Heart right ventricle (tissue), 16 donors: ENCODE measurements at regions not wholly inside any gene's neighbourhood (a gene's known extent, or its start where the extent isn't known, plus 50 kb on each side); places are given as distances from the start of the nearest gene placed in this dataset.

Source experiments
- ATAC-seq, 8 donors: fragments of 200-7000 bp; cut with Tn5 transposase; one replicate each; pipeline ENCODE4 v1.9.1; 2020; ENCODE audit warnings: mild to moderate bottlenecking in 8 of 8, moderate library complexity in 8 of 8, moderate number of reproducible peaks in 1 of 8
- DNase-seq, 2 donors: peaks; one replicate each; pipeline ENCODE4 v3.0.0-alpha.2; 2020
- H3K27ac ChIP-seq, 10 donors: fragments of 200-600 bp; sonication (generic) in 2 of 10; one replicate each; pipeline versions ENCODE4 v1.5.0 to v1.8.0; 2020 to 2022; ENCODE audit warnings: mild to moderate bottlenecking in 3 of 10
- H3K27me3 ChIP-seq, 7 donors: fragments of 200-600 bp; one replicate each; pipeline ENCODE4 v1.8.0; 2021 to 2022; ENCODE audit warnings: mild to moderate bottlenecking in 2 of 7
- H3K36me3 ChIP-seq, 9 donors: fragments of 200-600 bp; sonication (generic) in 1 of 9; one replicate each; pipeline versions ENCODE4 v1.5.0 to v1.8.0; 2020 to 2022; ENCODE audit warnings: mild to moderate bottlenecking in 2 of 9
- H3K4me1 ChIP-seq, 9 donors: fragments of 200-600 bp; sonication (generic) in 1 of 9; one replicate each; pipeline versions ENCODE4 v1.5.0 to v1.8.0; 2020 to 2022; ENCODE audit warnings: mild to moderate bottlenecking in 4 of 9
- H3K4me3 ChIP-seq, 10 donors: fragments of 200-600 bp; sonication (generic) in 2 of 10; one replicate each; pipeline versions ENCODE4 v1.5.0 to v1.8.0; 2020 to 2022; ENCODE audit warnings: mild to moderate bottlenecking in 7 of 10, moderate library complexity in 2 of 10
- H3K9me3 ChIP-seq, 11 donors: fragments of 200-600 bp in 10 of 11; sonication (generic) in 2 of 11; one replicate each; pipeline versions ENCODE4 v1.5.0 to v1.8.0; 2013 to 2022; ENCODE audit warnings: mild to moderate bottlenecking in 2 of 11, control low read depth in 1 of 11, moderate library complexity in 1 of 11
- CTCF ChIP-seq, 9 donors: fragments of 200-600 bp; sonication (generic) in 2 of 9; IDR thresholded peaks; one replicate each; pipeline versions ENCODE4 v1.5.0 to v1.8.0; 2021 to 2022; ENCODE audit warnings: antibody characterized with exemption in 9 of 9, mild to moderate bottlenecking in 5 of 9, moderate library complexity in 1 of 9
- WGBS, 2 donors: extraction: QIAGEN DNeasy Blood & Tissue Kit; methylation state at CpG; one replicate each; pipeline ENCODE4 v1.1.7; 2013; ENCODE audit warnings: inconsistent platforms in 1 of 2; 5-methylcytosine and 5-hydroxymethylcytosine counted together
- intact Hi-C, 10 donors: fragments of 100-400 bp; cut with DNase I; formaldehyde crosslinking; loops; one replicate each; pipeline versions ENCODE4 v1.11.1 to v1.14.2; 2022
- donor health status: Arrhythmogenic right ventricular cardiomyopathy.
- donor health status: ischemic (EF 13 %, LVEDD 7.1; RV severe dilation, severe dysfunction).
- donor health status: healthy with polysubstance abuse.
- donor health status: DM: no; HTN: yes; CAD: no.
- donor health status: DM: no; HTN: no; CAD: no.
- donor health status: ischemic (EF 25% LVEDD 6.9; RV normal size, moderate dysfunction).
- donor health status: ischemic (EF 25% LVEDD 5.7; RV mildly dilated, moderate dysfunction).
- donor health status: healthy.
- donor health status: DM: yes; HTN: yes; CAD: no.
- donor health status: Ischemic cardiomyopathy.
- donor health status: ischemic (EF 35%, LVEDD 5.7; RV mildly dilated, moderate dysfunction).
- donor health status: nonischemic (EF 11% LVEDD 7.7; RV severe dilation, severe dysfunction).
- donor health status: DM: yes; HTN: yes; CAD: no.
- donor health status: PGD.
- donor health status: ischemic (EF 29% LVEDD 5.4; RV normal size, mild dysfunction).
- donor health status: nonischemic (EF 23%, LVEDD 6.1; RV moderate dilation, normal function).

- no peaks in the 10 kb centered on the region for H3K36me3 ChIP-seq
- TF ChIP-seq CTCF (IDR thresholded peaks at IDR 0.05), result no peak
- ATAC-seq, result no peak
- no peak overlapping the region for H3K27ac ChIP-seq
- DNase-seq, result no peak
- intact Hi-C loops, result no loop called here
- no peaks in the 10 kb centered on the region for H3K27me3 ChIP-seq
- H3K4me3 ChIP-seq, result no peak overlapping the region
- H3K4me1 ChIP-seq, result no peaks in the 10 kb centered on the region
- no peaks in the 10 kb centered on the region for H3K9me3 ChIP-seq
- WGBS, 2 donors, result 82 to 84% methylated on average over 2 of the region's 2 CpGs
These were observed 330.3 kb upstream of the ARGLU1 start for GRCh38 chr13:106898231-106898630.

GRCh38 chr13:106888148-106888547 is 320.2 kb upstream of the ARGLU1 start:
- no peak for DNase-seq
- intact Hi-C loops, result no loop called here
- Histone ChIP-seq H3K27me3 (no peaks in the 10 kb centered on the region), H3K36me3 (no peaks in the 10 kb centered on the region), H3K4me3 (no peak overlapping the region), H3K4me1 (peaks cover 0 to under 1% (median 0%) of the 10 kb centered on the region in 9 donors), H3K9me3 (peaks cover 0 to 5% (median 0%) of the 10 kb centered on the region in 11 donors), H3K27ac (no peak overlapping the region)
- TF ChIP-seq CTCF (IDR thresholded peaks at IDR 0.05), result no peak
- 94 to 99% methylated on average over 2 of the region's 2 CpGs for WGBS, 2 donors
- ATAC-seq, result no peak

GRCh38 chr13:106887686-106888085 is 319.7 kb upstream of the ARGLU1 start:
- DNase-seq (no peak), ATAC-seq (no peak)
- Histone ChIP-seq H3K4me1 (peaks cover 0 to 5% (median 0%) of the 10 kb centered on the region in 9 donors), H3K27me3 (no peaks in the 10 kb centered on the region), H3K36me3 (no peaks in the 10 kb centered on the region), H3K27ac (no peak overlapping the region), H3K4me3 (no peak overlapping the region), H3K9me3 (peaks cover 0 to 5% (median 0%) of the 10 kb centered on the region in 11 donors)
- WGBS, 2 donors, result 62 to 76% methylated on average over 2 of the region's 2 CpGs
- TF ChIP-seq CTCF (IDR thresholded peaks at IDR 0.05), result no peak
- intact Hi-C loops, result no loop called here

- DNase-seq (no peak), ATAC-seq (no peak)
- peaks cover 0 to 25% (median 4%) of the 10 kb centered on the region in 9 donors for H3K4me1 ChIP-seq
- no peaks in the 10 kb centered on the region for H3K27me3 ChIP-seq
- H3K27ac ChIP-seq, result no peak overlapping the region
- TF ChIP-seq CTCF (IDR thresholded peaks at IDR 0.05), result no peak
- peaks cover 0 to 5% (median 0%) of the 10 kb centered on the region in 11 donors for H3K9me3 ChIP-seq
- intact Hi-C loops, result no loop called here
- H3K4me3 ChIP-seq, result no peak overlapping the region
- no peaks in the 10 kb centered on the region for H3K36me3 ChIP-seq
These were observed 316.0 kb upstream of the ARGLU1 start for GRCh38 chr13:106883976-106884375.
